ENCODE measurements at regions not wholly inside any gene's neighbourhood (a gene's known extent, or its start where the extent isn't known, plus 50 kb on each side); places are given as distances from the start of the nearest gene placed in this dataset.

DNA sequence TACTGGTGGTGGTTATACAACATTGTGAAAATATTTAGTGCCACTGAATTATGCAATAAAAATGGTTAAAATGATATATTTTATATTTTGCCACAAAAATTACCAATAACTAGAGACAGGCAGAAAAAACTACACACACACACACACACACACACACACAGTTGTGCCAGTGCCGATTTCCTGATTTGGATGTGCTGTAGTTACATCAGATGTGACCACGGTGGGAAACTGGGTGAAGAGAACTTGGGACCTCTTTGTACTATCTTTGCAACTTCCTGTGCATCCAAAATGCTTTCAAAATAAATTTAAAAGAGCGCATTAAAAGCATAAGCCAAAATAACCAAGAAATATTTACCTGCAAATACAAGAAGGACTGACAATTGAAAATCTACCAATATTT, 61.6 kb upstream of the CCBE1 start:
- TF ChIP-seq POLR2A (IDR thresholded peaks at IDR 0.05; ENCODE audit: low read length), result no peak
- TF ChIP-seq GATA1 (IDR thresholded peaks at IDR 0.05; ENCODE audit: low read depth, low read length), result no peak
- no peak for DNase-seq

DNA sequence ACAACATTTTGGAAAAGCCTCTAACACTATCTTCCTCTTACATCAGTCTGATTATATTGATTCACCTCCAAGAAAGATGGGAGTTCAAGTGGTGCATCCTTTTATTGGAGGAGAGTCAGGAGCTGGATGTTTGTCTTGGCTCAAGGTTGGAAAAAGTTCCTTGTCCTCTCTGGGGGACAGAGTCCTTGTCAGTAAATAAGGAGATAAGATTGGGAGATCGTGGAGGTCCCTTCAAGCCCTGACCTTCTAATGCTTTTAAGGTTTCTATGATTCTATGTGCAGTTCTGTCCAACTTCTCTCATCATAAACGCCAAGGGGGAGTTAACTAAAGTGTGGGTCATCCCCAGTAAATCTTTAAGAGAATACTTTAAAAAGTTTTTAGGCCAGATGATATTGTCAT, 60.9 kb upstream of the CCBE1 start:
- TF ChIP-seq POLR2A (IDR thresholded peaks at IDR 0.05; ENCODE audit: low read length) (no peak), GATA1 (IDR thresholded peaks at IDR 0.05; ENCODE audit: low read depth, low read length) (no peak)
- DNase-seq, result no peak

DNA sequence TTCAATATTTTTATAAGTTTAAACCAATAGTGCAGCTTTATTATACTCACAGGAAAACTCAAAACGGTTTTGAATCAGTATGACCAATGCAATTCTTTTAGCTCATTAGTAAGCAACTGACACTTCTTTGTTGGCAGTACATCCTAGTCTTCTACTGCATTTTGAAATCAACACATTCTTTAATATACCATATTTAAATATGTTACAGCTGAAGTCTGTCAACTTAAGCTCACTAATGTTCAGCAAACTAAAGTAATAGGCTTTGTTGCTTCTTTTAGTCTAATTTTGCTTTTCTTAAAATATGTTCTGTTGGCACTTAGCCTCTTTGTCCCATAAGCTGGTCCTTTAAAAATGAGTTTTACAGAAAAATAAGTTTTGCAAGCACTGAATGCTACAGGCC, 55.4 kb upstream of the CCBE1 start:
- TF ChIP-seq GATA1 (IDR thresholded peaks at IDR 0.05; ENCODE audit: low read depth, low read length), result no peak
- no peak for TF ChIP-seq POLR2A (IDR thresholded peaks at IDR 0.05; ENCODE audit: low read length)
- no peak for DNase-seq

DNA sequence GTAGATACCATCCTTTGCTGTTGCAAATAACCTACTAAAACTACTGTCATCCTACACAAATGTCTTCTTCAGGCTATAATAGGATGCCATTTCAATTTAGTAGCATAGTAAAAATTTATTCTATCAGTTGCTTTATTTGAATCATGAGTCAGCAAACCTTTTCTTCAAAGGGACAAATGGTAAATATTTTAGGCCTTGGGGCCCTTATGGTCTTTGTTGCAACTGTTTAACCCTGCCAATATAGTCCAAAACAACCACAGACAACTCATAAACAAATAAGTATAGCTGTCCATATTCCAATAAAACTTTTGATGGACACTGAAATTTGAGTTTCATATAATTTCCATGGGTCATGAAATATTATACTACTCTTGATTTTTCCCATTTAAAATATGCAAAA, 54.0 kb upstream of the CCBE1 start:
- DNase-seq, result no peak
- TF ChIP-seq GATA1 (IDR thresholded peaks at IDR 0.05; ENCODE audit: low read depth, low read length) (no peak), POLR2A (IDR thresholded peaks at IDR 0.05; ENCODE audit: low read length) (no peak)

DNA sequence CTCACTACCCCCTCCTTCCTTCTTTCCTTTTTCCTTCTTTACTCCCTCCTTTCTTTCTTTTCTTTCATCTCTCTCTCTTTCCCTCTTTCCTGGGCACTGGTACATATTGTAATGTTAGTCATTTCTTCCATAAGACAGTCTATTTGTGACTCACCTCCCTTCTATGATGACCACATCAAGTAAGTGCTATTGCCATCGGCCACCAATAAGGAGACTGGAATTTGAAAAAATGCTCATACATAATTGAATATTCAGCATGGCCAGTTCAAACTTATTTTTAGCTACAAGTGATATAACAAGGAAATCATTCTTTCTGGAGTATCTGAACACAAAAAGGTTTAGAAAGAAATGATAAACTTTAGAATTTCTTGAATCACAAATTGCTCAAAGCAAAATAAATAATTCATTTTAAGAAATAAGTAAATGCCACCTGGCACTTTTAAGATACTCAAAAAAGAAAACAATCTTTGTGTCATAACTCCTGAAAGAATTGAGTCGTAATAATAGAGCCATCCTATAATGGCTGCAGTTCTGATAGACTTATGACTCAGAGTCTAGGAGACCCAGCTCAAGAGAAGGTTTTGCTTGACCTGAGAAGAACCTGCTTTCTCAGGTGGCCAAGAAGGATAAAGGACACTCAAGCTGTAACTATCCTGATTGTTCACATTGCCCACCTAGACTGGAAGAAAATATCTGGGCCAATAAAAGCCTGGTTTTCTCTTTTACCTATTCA, 51.6 kb upstream of the CCBE1 start:
- TF ChIP-seq POLR2A (IDR thresholded peaks at IDR 0.05; ENCODE audit: low read length) (no peak), GATA1 (IDR thresholded peaks at IDR 0.05; ENCODE audit: low read depth, low read length) (no peak)
- DNase-seq, result no peak
